ENCODE measurements at regions not wholly inside any gene's neighbourhood (a gene's known extent, or its start where the extent isn't known, plus 50 kb on each side); places are given as distances from the start of the nearest gene placed in this dataset.

- Mint-ChIP-seq H3K27ac (no peak overlapping the region), H3K9me3 (ENCODE audit: insufficient read depth) (no peaks in the 10 kb centered on the region), H3K36me3 (ENCODE audit: low read depth) (no peaks in the 10 kb centered on the region), H3K27me3 (ENCODE audit: low read depth) (no peaks in the 10 kb centered on the region), H3K4me1 (ENCODE audit: low read depth) (no peaks in the 10 kb centered on the region), H3K4me3 (no peak overlapping the region)
- ATAC-seq (no peak), DNase-seq (no peak)
- CTCF ChIA-PET = interaction anchor here (1.4 kb wide), 1 partner anchor 15 kb away, joined by 4 read pairs; no protein-coding TSS in a partner anchor
- POLR2A ChIA-PET = no interaction called here
Observed at GRCh38 chr5:168204165-168204564, 87.3 kb upstream of the WWC1 start.

GRCh38 chr5:168207450-168208029 lies 83.9 kb upstream of the WWC1 start:
- Mint-ChIP-seq H3K4me3 (no peak overlapping the region), H3K4me1 (ENCODE audit: low read depth) (no peaks in the 10 kb centered on the region), H3K9me3 (ENCODE audit: insufficient read depth) (no peaks in the 10 kb centered on the region), H3K36me3 (ENCODE audit: low read depth) (no peaks in the 10 kb centered on the region), H3K27ac (no peak overlapping the region), H3K27me3 (ENCODE audit: low read depth) (peaks cover 4% of the 10 kb centered on the region)
- DNase-seq (no peak), ATAC-seq (no peak)
- POLR2A ChIA-PET = no interaction called here
- CTCF ChIA-PET = no interaction called here

- Mint-ChIP-seq H3K27me3 (ENCODE audit: low read depth) (peaks cover 4% of the 10 kb centered on the region), H3K9me3 (ENCODE audit: insufficient read depth) (no peaks in the 10 kb centered on the region), H3K4me1 (ENCODE audit: low read depth) (no peaks in the 10 kb centered on the region), H3K36me3 (ENCODE audit: low read depth) (no peaks in the 10 kb centered on the region), H3K27ac (no peak overlapping the region), H3K4me3 (no peak overlapping the region)
- POLR2A ChIA-PET = no interaction called here
- CTCF ChIA-PET = no interaction called here
- ATAC-seq (no peak), DNase-seq (no peak)
Observed at GRCh38 chr5:168209244-168209995, 82.0 kb upstream of the WWC1 start.

GRCh38 chr5:168209997-168210396 lies 81.4 kb upstream of the WWC1 start:
- no peaks in the 10 kb centered on the region for H3K36me3 Mint-ChIP-seq (ENCODE audit: low read depth)
- peaks cover 4% of the 10 kb centered on the region for H3K27me3 Mint-ChIP-seq (ENCODE audit: low read depth)
- H3K27ac Mint-ChIP-seq = no peak overlapping the region
- H3K4me3 Mint-ChIP-seq = no peak overlapping the region
- ATAC-seq = no peak
- ChIA-PET CTCF (no interaction called here), POLR2A (no interaction called here)
- H3K4me1 Mint-ChIP-seq (ENCODE audit: low read depth) = no peaks in the 10 kb centered on the region
- no peak for DNase-seq
- no peaks in the 10 kb centered on the region for H3K9me3 Mint-ChIP-seq (ENCODE audit: insufficient read depth)

GRCh38 chr5:168211245-168211644 lies 80.2 kb upstream of the WWC1 start:
- H3K4me3 Mint-ChIP-seq = no peak overlapping the region
- H3K27ac Mint-ChIP-seq = no peak overlapping the region
- ChIA-PET POLR2A (no interaction called here), CTCF (no interaction called here)
- no peaks in the 10 kb centered on the region for H3K9me3 Mint-ChIP-seq (ENCODE audit: insufficient read depth)
- H3K36me3 Mint-ChIP-seq (ENCODE audit: low read depth) = no peaks in the 10 kb centered on the region
- no peaks in the 10 kb centered on the region for H3K4me1 Mint-ChIP-seq (ENCODE audit: low read depth)
- DNase-seq (no peak), ATAC-seq (no peak)
- H3K27me3 Mint-ChIP-seq (ENCODE audit: low read depth) = peaks cover 4% of the 10 kb centered on the region

GRCh38 chr5:168211936-168212335 lies 79.5 kb upstream of the WWC1 start:
- ChIA-PET POLR2A (no interaction called here), CTCF (no interaction called here)
- no peak overlapping the region for H3K27ac Mint-ChIP-seq
- H3K36me3 Mint-ChIP-seq (ENCODE audit: low read depth) = no peaks in the 10 kb centered on the region
- H3K27me3 Mint-ChIP-seq (ENCODE audit: low read depth) = peaks cover 4% of the 10 kb centered on the region
- DNase-seq = no peak
- H3K4me1 Mint-ChIP-seq (ENCODE audit: low read depth) = no peaks in the 10 kb centered on the region
- ATAC-seq = no peak
- H3K9me3 Mint-ChIP-seq (ENCODE audit: insufficient read depth) = no peaks in the 10 kb centered on the region
- H3K4me3 Mint-ChIP-seq = no peak overlapping the region

- peaks cover 4% of the 10 kb centered on the region for H3K27me3 Mint-ChIP-seq (ENCODE audit: low read depth)
- POLR2A ChIA-PET = no interaction called here
- H3K4me1 Mint-ChIP-seq (ENCODE audit: low read depth) = no peaks in the 10 kb centered on the region
- no peak overlapping the region for H3K4me3 Mint-ChIP-seq
- CTCF ChIA-PET = no interaction called here
- no peak overlapping the region for H3K27ac Mint-ChIP-seq
- DNase-seq = no peak
- ATAC-seq = no peak
- no peaks in the 10 kb centered on the region for H3K36me3 Mint-ChIP-seq (ENCODE audit: low read depth)
- H3K9me3 Mint-ChIP-seq (ENCODE audit: insufficient read depth) = no peaks in the 10 kb centered on the region
Observed at GRCh38 chr5:168214071-168214470, 77.4 kb upstream of the WWC1 start.

GRCh38 chr5:168214886-168215285 lies 76.6 kb upstream of the WWC1 start:
- no peak overlapping the region for H3K4me3 Mint-ChIP-seq
- DNase-seq (no peak), ATAC-seq (no peak)
- H3K9me3 Mint-ChIP-seq (ENCODE audit: insufficient read depth) = no peaks in the 10 kb centered on the region
- H3K4me1 Mint-ChIP-seq (ENCODE audit: low read depth) = no peaks in the 10 kb centered on the region
- ChIA-PET POLR2A (no interaction called here), CTCF (no interaction called here)
- no peak overlapping the region for H3K27ac Mint-ChIP-seq
- no peaks in the 10 kb centered on the region for H3K36me3 Mint-ChIP-seq (ENCODE audit: low read depth)
- H3K27me3 Mint-ChIP-seq (ENCODE audit: low read depth) = peaks cover 2% of the 10 kb centered on the region

GRCh38 chr5:168215646-168216045 lies 75.8 kb upstream of the WWC1 start:
- H3K36me3 Mint-ChIP-seq (ENCODE audit: low read depth) = no peaks in the 10 kb centered on the region
- H3K27ac Mint-ChIP-seq = no peak overlapping the region
- POLR2A ChIA-PET = no interaction called here
- no peaks in the 10 kb centered on the region for H3K4me1 Mint-ChIP-seq (ENCODE audit: low read depth)
- CTCF ChIA-PET = no interaction called here
- no peaks in the 10 kb centered on the region for H3K9me3 Mint-ChIP-seq (ENCODE audit: insufficient read depth)
- H3K4me3 Mint-ChIP-seq = no peak overlapping the region
- DNase-seq (no peak), ATAC-seq (no peak)
- H3K27me3 Mint-ChIP-seq (ENCODE audit: low read depth) = no peaks in the 10 kb centered on the region

GRCh38 chr5:168216989-168217388 lies 74.5 kb upstream of the WWC1 start:
- DNase-seq = no peak
- no peaks in the 10 kb centered on the region for H3K36me3 Mint-ChIP-seq (ENCODE audit: low read depth)

GRCh38 chr5:168217497-168217896 lies 73.9 kb upstream of the WWC1 start:
- H3K27me3 Mint-ChIP-seq (ENCODE audit: low read depth) = no peaks in the 10 kb centered on the region
- no peak overlapping the region for H3K4me3 Mint-ChIP-seq
- no peak overlapping the region for H3K27ac Mint-ChIP-seq
- ChIA-PET POLR2A (no interaction called here), CTCF (no interaction called here)
- H3K4me1 Mint-ChIP-seq (ENCODE audit: low read depth) = no peaks in the 10 kb centered on the region
- H3K9me3 Mint-ChIP-seq (ENCODE audit: insufficient read depth) = no peaks in the 10 kb centered on the region
- no peaks in the 10 kb centered on the region for H3K36me3 Mint-ChIP-seq (ENCODE audit: low read depth)
- ATAC-seq = no peak
- no peak for DNase-seq

More at GRCh38 chr5:168216989-168217388, 74.5 kb upstream of the WWC1 start:
- H3K4me3 Mint-ChIP-seq = no peak overlapping the region
- no peak for ATAC-seq
- H3K27me3 Mint-ChIP-seq (ENCODE audit: low read depth) = no peaks in the 10 kb centered on the region
- no peak overlapping the region for H3K27ac Mint-ChIP-seq
- no peaks in the 10 kb centered on the region for H3K9me3 Mint-ChIP-seq (ENCODE audit: insufficient read depth)
- no peaks in the 10 kb centered on the region for H3K4me1 Mint-ChIP-seq (ENCODE audit: low read depth)
- CTCF ChIA-PET = no interaction called here
- POLR2A ChIA-PET = no interaction called here

GRCh38 chr5:168218746-168219145 lies 72.7 kb upstream of the WWC1 start:
- ATAC-seq = no peak
- CTCF ChIA-PET = interaction anchor here (1.0 to 2.1 kb wide), 5 partner anchors 14 to 495 kb away, joined by 3 to 11 read pairs (median 6); no protein-coding TSS in a partner anchor
- Mint-ChIP-seq H3K4me3 (no peak overlapping the region), H3K27ac (no peak overlapping the region), H3K9me3 (ENCODE audit: insufficient read depth) (no peaks in the 10 kb centered on the region), H3K36me3 (ENCODE audit: low read depth) (no peaks in the 10 kb centered on the region), H3K4me1 (ENCODE audit: low read depth) (no peaks in the 10 kb centered on the region), H3K27me3 (ENCODE audit: low read depth) (no peaks in the 10 kb centered on the region)
- POLR2A ChIA-PET = no interaction called here
- DNase-seq = no peak

Data from activated CD8-positive, alpha-beta T cell treated with anti-CD3 and anti-CD28 coated beads, Interleukin-2, amount 10 ng/mL, durations not matched to agents 7 days and 5 days (primary cell).